CD4-positive, CD25-positive, alpha-beta regulatory T cell (primary cell): ENCODE measurements at regions not wholly inside any gene's neighbourhood (a gene's known extent, or its start where the extent isn't known, plus 50 kb on each side); places are given as distances from the start of the nearest gene placed in this dataset.
"Not testable (repeated sequence)": the region's sequence is repeated elsewhere in the genome, so short reads cannot be mapped to it uniquely, and the experiment has no call there.

Source experiments
- ATAC-seq, 2 donors: fragments of 150-1000 bp; cut with Tn5 transposase; one replicate each; pipeline ENCODE4 v1.10.0; 2021; ENCODE audit warnings: low read depth in 2 of 2, moderate number of reproducible peaks in 2 of 2, moderate library complexity in 1 of 2
- DNase-seq, 3 donors: peaks; one replicate each; pipeline versions ENCODE4 v3.0.0 to v3.0.0-alpha.2; 2012 to 2022; ENCODE audit warnings: mixed read lengths in 1 of 3
- H3K27ac ChIP-seq: one replicate; pipeline ENCODE4 v1.7.0; 2013; ENCODE audit warnings: mild to moderate bottlenecking, low read length; ENCODE audit not compliant: insufficient read depth, poor library complexity, severe bottlenecking
- H3K27me3 ChIP-seq: one replicate; pipeline ENCODE4 v1.7.0; 2013; ENCODE audit warnings: low read length; ENCODE audit not compliant: control insufficient read depth, insufficient read depth
- H3K36me3 ChIP-seq: one replicate; pipeline ENCODE4 v1.7.0; 2013; ENCODE audit warnings: mild to moderate bottlenecking, low read length, moderate library complexity; ENCODE audit not compliant: control insufficient read depth, insufficient read depth
- H3K4me1 ChIP-seq: 2 replicates; pipeline ENCODE4 v1.7.0; 2013; ENCODE audit warnings: mild to moderate bottlenecking, low read length; ENCODE audit not compliant: insufficient read depth, control insufficient read depth, poor library complexity, severe bottlenecking
- H3K4me3 ChIP-seq: one replicate; pipeline ENCODE4 v1.7.0; 2013; ENCODE audit warnings: low read depth, mild to moderate bottlenecking, low read length, moderate library complexity
- H3K9me3 ChIP-seq, 2 experiments: 1 replicate in 1 of 2; 2 replicates in 1 of 2; pipeline ENCODE4 v1.7.0; 2013; ENCODE audit warnings: low read length in 2 of 2, mild to moderate bottlenecking in 1 of 2, moderate library complexity in 1 of 2; ENCODE audit not compliant: control insufficient read depth in 2 of 2
- H3K27ac Mint-ChIP-seq, 3 donors: one replicate each; pipeline ENCODE4 v1.8.0; 2020 to 2022; ENCODE audit warnings: mild to moderate bottlenecking in 3 of 3, mixed read lengths in 3 of 3, moderate library complexity in 2 of 3
- H3K27me3 Mint-ChIP-seq: one replicate; pipeline ENCODE4 v1.8.0; 2022; ENCODE audit warnings: mild to moderate bottlenecking, mixed read lengths
- H3K36me3 Mint-ChIP-seq: one replicate; pipeline ENCODE4 v1.8.0; 2020; ENCODE audit warnings: mixed read lengths
- H3K4me1 Mint-ChIP-seq, 4 donors: one replicate each; pipeline ENCODE4 v1.8.0; 2020 to 2022; ENCODE audit warnings: mixed read lengths in 4 of 4, mild to moderate bottlenecking in 1 of 4
- H3K4me3 Mint-ChIP-seq, 4 donors: one replicate each; pipeline ENCODE4 v1.8.0; 2020 to 2022; ENCODE audit warnings: mild to moderate bottlenecking in 4 of 4, mixed read lengths in 4 of 4, moderate library complexity in 3 of 4
- H3K9me3 Mint-ChIP-seq, 7 donors: one replicate each; pipeline ENCODE4 v1.8.0; 2020 to 2022; ENCODE audit warnings: mixed read lengths in 7 of 7, mild to moderate bottlenecking in 3 of 7, moderate library complexity in 2 of 7

DNA sequence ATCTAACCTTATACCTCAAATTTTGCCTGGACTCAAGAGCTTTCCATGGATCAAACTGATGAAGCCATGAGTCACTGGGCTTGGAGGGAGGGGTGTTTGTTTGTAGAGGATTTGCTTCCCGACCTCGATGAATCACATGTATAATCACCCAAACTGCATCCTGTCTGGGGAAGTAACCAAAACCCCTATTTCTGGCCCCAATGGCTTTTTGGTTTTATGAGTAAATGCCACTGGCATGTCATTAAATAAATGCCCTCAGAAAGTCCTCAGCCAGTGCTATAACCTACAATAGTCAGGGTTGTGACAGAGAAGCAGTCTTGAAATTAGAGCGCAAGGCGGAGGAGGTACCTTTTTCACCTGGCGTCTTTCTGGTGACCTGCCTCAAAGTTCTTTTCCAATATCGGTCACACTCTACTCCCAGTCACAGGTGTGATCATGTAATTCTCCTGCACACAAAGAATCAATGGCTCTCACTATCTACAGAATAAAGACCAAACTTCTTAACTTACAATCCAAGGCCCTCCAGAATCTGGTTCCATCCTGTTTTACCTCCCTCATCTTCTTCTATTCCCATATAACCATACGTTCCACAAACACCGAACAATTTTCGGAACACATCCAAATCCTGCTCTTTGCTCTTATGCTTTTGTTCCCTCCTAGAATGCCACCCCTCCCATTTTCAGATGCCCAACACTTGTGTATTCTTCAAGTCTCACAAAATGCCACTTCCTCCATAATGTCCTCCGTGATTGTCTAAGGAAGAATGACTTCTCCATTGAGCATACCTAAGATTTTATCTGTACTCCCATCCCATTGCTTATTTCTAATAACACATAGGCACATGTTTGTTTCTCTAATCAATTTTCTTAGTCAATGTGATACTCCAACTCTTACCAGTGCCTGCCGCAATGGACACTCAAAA, 81.3 kb upstream of the BLID start:
- peaks cover 4% of the 10 kb centered on the region for H3K36me3 Mint-ChIP-seq
- H3K4me1 Mint-ChIP-seq: no peaks in the 10 kb centered on the region
- Histone ChIP-seq H3K9me3 (no peaks in the 10 kb centered on the region), H3K36me3 (no peaks in the 10 kb centered on the region), H3K4me1 (no peaks in the 10 kb centered on the region), H3K27ac (no peak overlapping the region), H3K4me3 (no peak overlapping the region), H3K27me3 (no peaks in the 10 kb centered on the region)
- peaks cover 11% of the 10 kb centered on the region for H3K27me3 Mint-ChIP-seq
- H3K4me3 Mint-ChIP-seq: no peak overlapping the region
- peaks cover 0 to 2% (median 0%) of the 10 kb centered on the region in 7 donors for H3K9me3 Mint-ChIP-seq
- ATAC-seq (no peak), DNase-seq (no peak)
- no peak overlapping the region for H3K27ac Mint-ChIP-seq

DNA sequence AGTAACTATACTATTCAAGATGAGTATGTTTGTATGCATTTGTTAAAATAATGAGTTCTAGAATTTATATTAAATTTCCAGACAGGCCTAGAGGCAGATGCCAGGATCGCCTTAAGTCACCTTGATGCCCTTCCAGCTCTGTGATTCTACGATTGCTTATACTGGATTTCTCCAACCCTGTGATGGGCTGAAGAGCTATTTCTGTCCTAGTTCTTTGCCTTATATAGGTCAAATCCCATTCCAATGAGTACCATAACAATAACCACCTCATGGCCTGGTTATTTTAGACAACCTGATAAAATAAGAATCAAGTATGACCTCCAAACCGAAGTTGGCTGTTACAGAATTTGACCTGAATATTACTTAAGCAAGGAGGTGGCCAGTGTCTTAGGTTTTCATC, 79.8 kb upstream of the BLID start:
- DNase-seq: no peak
- no peaks in the 10 kb centered on the region for H3K9me3 ChIP-seq
- no peak overlapping the region for H3K27ac Mint-ChIP-seq
- no peak overlapping the region for H3K4me3 ChIP-seq
- H3K9me3 Mint-ChIP-seq: peaks cover 0 to 2% (median 0%) of the 10 kb centered on the region in 7 donors
- no peak overlapping the region for H3K4me3 Mint-ChIP-seq
- ATAC-seq: no peak
- H3K27me3 ChIP-seq: no peaks in the 10 kb centered on the region
- H3K36me3 Mint-ChIP-seq: peaks cover 4% of the 10 kb centered on the region
- H3K27me3 Mint-ChIP-seq: peaks cover 11% of the 10 kb centered on the region
- no peak overlapping the region for H3K27ac ChIP-seq
- no peaks in the 10 kb centered on the region for H3K4me1 Mint-ChIP-seq
- no peaks in the 10 kb centered on the region for H3K36me3 ChIP-seq
- H3K4me1 ChIP-seq: no peaks in the 10 kb centered on the region

DNA sequence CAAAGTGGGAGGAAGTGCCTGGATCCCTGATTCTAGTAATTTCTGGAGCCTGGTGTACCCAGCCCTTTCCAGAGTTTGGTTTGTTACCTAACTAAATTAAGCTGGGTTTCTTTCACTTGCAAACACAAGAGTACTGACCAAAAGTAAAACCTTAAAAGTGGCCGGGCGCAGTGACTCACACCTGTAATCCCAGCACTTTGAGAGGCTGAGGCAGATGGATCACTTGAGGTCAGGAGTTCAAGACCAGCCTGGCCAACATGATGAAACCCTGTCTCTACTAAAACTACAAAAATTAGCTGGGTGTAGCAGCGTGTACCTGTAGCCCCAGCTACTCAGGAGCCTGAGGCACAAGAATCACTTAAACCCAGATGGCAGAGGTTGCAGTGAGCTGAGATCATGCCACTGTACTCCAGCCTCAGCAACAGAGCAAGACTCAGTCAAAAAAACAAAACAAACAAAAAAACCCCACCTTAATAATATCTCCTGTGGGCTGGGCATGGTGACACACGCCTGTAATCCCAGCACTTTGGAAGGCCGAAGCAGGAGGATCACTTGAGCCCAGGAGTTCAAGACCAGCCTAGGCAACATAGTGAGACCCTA, 78.0 kb upstream of the BLID start:
- H3K9me3 Mint-ChIP-seq, DNase-seq, H3K4me3 Mint-ChIP-seq, H3K36me3 Mint-ChIP-seq, H3K4me1 Mint-ChIP-seq, H3K27ac ChIP-seq, H3K36me3 ChIP-seq, H3K27ac Mint-ChIP-seq, ATAC-seq, H3K27me3 ChIP-seq, H3K4me3 ChIP-seq, H3K4me1 ChIP-seq, H3K9me3 ChIP-seq: not testable (repeated sequence)
- peaks cover 11% of the 10 kb centered on the region for H3K27me3 Mint-ChIP-seq

DNA sequence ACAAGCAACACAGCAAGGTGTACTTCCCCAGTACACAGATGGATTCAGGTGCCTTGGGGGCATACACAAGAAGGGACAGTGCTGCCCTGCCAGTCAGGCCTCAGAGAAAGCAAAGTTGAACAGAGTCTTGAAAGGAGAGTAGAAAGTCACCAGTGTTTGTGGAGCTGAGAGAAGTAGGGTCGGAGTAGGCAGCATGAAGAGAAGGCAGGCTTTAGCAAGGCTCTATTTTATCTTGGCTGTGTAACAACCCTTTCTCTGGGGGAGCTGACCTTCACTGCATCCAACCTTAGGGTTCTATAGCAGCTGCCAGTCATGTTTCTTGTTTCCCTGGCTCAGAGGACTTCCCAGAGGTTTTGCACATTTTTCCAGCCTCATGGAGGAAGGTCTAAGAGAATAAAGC, 77.4 kb upstream of the BLID start:
- Histone ChIP-seq H3K36me3 (no peaks in the 10 kb centered on the region), H3K27ac (no peak overlapping the region), H3K4me3 (no peak overlapping the region), H3K27me3 (no peaks in the 10 kb centered on the region), H3K4me1 (no peaks in the 10 kb centered on the region), H3K9me3 (no peaks in the 10 kb centered on the region)
- Mint-ChIP-seq H3K9me3 (peaks cover 0 to 2% (median 0%) of the 10 kb centered on the region in 7 donors), H3K4me3 (no peak overlapping the region), H3K27ac (no peak overlapping the region), H3K4me1 (no peaks in the 10 kb centered on the region), H3K27me3 (peaks cover 11% of the 10 kb centered on the region), H3K36me3 (peaks cover 4% of the 10 kb centered on the region)
- no peak for ATAC-seq
- no peak for DNase-seq

DNA sequence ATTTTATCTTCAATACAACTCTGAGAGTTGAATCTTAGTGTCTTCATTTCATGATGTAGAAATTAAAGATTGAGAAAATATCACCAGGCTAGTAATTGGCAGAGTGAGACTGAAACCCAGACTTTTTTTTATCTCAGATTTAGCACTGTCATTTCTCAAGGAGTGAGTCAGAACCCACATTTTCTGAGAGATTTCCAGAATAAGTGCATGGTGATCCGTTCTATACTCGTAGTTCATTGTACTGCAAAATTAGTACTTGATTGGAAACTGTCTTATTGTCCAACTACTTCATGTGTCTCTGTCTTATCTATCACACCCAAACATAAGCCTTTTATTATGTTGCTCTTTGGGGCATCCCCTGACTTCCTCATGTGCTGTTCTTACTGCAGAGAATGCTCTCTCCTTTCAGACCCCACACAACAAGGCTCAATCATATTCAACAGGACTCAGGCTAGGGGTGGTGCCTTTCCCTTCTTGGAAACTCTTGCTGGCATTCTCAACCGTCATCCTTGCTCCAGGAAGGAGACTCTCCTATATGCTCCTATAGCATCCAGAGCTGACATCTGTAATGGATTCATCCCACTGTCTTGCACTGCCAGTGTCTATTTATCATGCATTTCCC, 76.7 kb upstream of the BLID start:
- no peak overlapping the region for H3K27ac Mint-ChIP-seq
- H3K4me1 Mint-ChIP-seq: no peaks in the 10 kb centered on the region
- H3K27me3 Mint-ChIP-seq: peaks cover 11% of the 10 kb centered on the region
- no peak overlapping the region for H3K27ac ChIP-seq
- H3K9me3 ChIP-seq: no peaks in the 10 kb centered on the region
- peaks cover 0 to 2% (median 0%) of the 10 kb centered on the region in 7 donors for H3K9me3 Mint-ChIP-seq
- H3K4me1 ChIP-seq: no peaks in the 10 kb centered on the region
- H3K36me3 ChIP-seq: no peaks in the 10 kb centered on the region
- H3K4me3 ChIP-seq: no peak overlapping the region
- peaks cover 4% of the 10 kb centered on the region for H3K36me3 Mint-ChIP-seq
- DNase-seq: no peak
- no peak for ATAC-seq
- H3K27me3 ChIP-seq: no peaks in the 10 kb centered on the region
- no peak overlapping the region for H3K4me3 Mint-ChIP-seq

DNA sequence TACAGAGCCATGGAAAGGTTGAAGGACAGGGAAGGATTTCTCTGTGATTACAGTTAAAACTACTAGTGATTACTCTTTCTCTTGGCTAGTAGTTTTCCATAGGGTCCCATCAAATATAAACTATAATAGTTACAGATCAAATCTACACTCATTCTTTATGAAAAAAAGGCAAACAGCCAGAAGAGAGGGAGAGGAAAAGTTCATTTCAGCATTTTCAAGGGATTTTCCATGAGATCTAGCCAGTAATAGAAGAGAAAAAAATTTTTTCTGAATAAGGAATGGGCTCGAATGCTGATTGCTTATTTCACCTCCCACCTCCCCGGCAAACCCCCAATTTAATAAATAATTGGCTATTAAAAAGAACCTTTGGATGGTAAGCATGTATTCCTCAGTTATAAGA, 74.8 kb upstream of the BLID start:
- H3K9me3 ChIP-seq: no peaks in the 10 kb centered on the region
- H3K9me3 Mint-ChIP-seq: peaks cover 0 to 2% (median 0%) of the 10 kb centered on the region in 7 donors
- no peaks in the 10 kb centered on the region for H3K36me3 ChIP-seq
- peaks cover 11% of the 10 kb centered on the region for H3K27me3 Mint-ChIP-seq
- H3K4me1 ChIP-seq: no peaks in the 10 kb centered on the region
- DNase-seq (no peak), ATAC-seq (no peak)
- H3K36me3 Mint-ChIP-seq: no peaks in the 10 kb centered on the region
- H3K4me1 Mint-ChIP-seq: no peaks in the 10 kb centered on the region
- H3K4me3 Mint-ChIP-seq: no peak overlapping the region
- H3K27ac ChIP-seq: no peak overlapping the region
- H3K27ac Mint-ChIP-seq: no peak overlapping the region
- H3K4me3 ChIP-seq: no peak overlapping the region
- H3K27me3 ChIP-seq: no peaks in the 10 kb centered on the region

DNA sequence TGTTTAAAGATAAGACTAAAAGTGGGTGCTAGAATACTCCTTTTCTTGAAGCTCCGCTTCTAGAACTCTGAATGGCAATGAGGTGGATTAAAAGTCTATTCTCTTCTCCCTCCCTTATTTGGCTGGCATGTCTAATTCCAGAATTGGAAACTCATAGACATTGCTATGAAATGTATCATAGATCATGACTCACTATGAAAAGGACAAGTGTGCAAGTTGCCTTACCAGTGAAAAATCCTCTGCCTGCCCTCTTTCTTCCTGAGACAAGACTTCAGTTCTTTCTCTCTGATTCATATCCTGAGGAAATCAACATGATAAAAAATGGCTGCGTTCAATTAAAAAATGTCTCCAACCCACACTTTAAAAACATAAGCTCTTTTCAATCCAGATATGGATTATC, 73.2 kb upstream of the BLID start:
- ATAC-seq: no peak
- no peaks in the 10 kb centered on the region for H3K36me3 Mint-ChIP-seq
- no peak for DNase-seq

More for the DNA sequence above, 73.2 kb upstream of the BLID start:
- Histone ChIP-seq H3K27me3 (no peaks in the 10 kb centered on the region), H3K36me3 (no peaks in the 10 kb centered on the region), H3K9me3 (no peaks in the 10 kb centered on the region), H3K27ac (no peak overlapping the region), H3K4me1 (no peaks in the 10 kb centered on the region), H3K4me3 (no peak overlapping the region)
- no peak overlapping the region for H3K27ac Mint-ChIP-seq
- no peaks in the 10 kb centered on the region for H3K4me1 Mint-ChIP-seq
- H3K9me3 Mint-ChIP-seq: peaks cover 0 to 2% (median 0%) of the 10 kb centered on the region in 7 donors
- H3K27me3 Mint-ChIP-seq: peaks cover 8% of the 10 kb centered on the region
- H3K4me3 Mint-ChIP-seq: no peak overlapping the region
